HT-29 (cell line): ENCODE measurements at regions not wholly inside any gene's neighbourhood (a gene's known extent, or its start where the extent isn't known, plus 50 kb on each side); places are given as distances from the start of the nearest gene placed in this dataset.
"Not testable (repeated sequence)": the region's sequence is repeated elsewhere in the genome, so short reads cannot be mapped to it uniquely, and the experiment has no call there.

Source experiments
- DNase-seq: peaks from one replicate; pipeline ENCODE4 v3.0.0-alpha.2; 2015; ENCODE audit warnings: low spot score

GRCh38 chr5:101782352-101783103 lies 513.6 kb downstream of the SLCO4C1 start:
- DNase-seq, result peak; percentile 19

- DNase-seq, result no peak
Measured at GRCh38 chr5:101751105-101751504, 545.0 kb downstream of the SLCO4C1 start.

- DNase-seq, result not testable (repeated sequence)
Measured at GRCh38 chr5:101743000-101743399, 553.1 kb downstream of the SLCO4C1 start.

- peak; percentile 26 for DNase-seq
Measured at GRCh38 chr5:101728933-101729332, 567.2 kb downstream of the SLCO4C1 start.

GRCh38 chr5:101721543-101721942 lies 574.5 kb downstream of the SLCO4C1 start:
- no peak for DNase-seq

- no peak for DNase-seq
Measured at GRCh38 chr5:101720033-101720432, 576.1 kb downstream of the SLCO4C1 start.

GRCh38 chr5:101717721-101718120 lies 578.4 kb downstream of the SLCO4C1 start:
- no peak for DNase-seq

- DNase-seq, result no peak
Measured at GRCh38 chr5:101716941-101717340, 579.1 kb downstream of the SLCO4C1 start.

- not testable (repeated sequence) for DNase-seq
Measured at GRCh38 chr5:101715790-101716189, 580.3 kb downstream of the SLCO4C1 start.

- DNase-seq, result no peak
Measured at GRCh38 chr5:101689306-101689705, 606.8 kb downstream of the SLCO4C1 start.

- DNase-seq, result no peak
Measured at GRCh38 chr5:101688156-101688555, 607.9 kb downstream of the SLCO4C1 start.

GRCh38 chr5:101687349-101687985 lies 608.6 kb downstream of the SLCO4C1 start:
- DNase-seq, result no peak

- no peak for DNase-seq
Measured at GRCh38 chr5:101686536-101687157, 609.4 kb downstream of the SLCO4C1 start.

GRCh38 chr5:101679816-101680215 lies 616.3 kb downstream of the SLCO4C1 start:
- no peak for DNase-seq

- peak; percentile 79 for DNase-seq
Measured at GRCh38 chr5:101678481-101679193, 617.4 kb downstream of the SLCO4C1 start.

- no peak for DNase-seq
Measured at GRCh38 chr5:101677961-101678360, 618.1 kb downstream of the SLCO4C1 start.

- no peak for DNase-seq
Measured at GRCh38 chr5:101676646-101677045, 619.4 kb downstream of the SLCO4C1 start.

- DNase-seq, result peak; percentile 34
Measured at GRCh38 chr5:101675510-101676219, 620.4 kb downstream of the SLCO4C1 start.

- no peak for DNase-seq
Measured at GRCh38 chr5:101673120-101673519, 623.0 kb downstream of the SLCO4C1 start.

- no peak for DNase-seq
Measured at GRCh38 chr5:101664071-101664791, 631.9 kb downstream of the SLCO4C1 start.

- DNase-seq, result no peak
Measured at GRCh38 chr5:101663543-101663942, 632.5 kb downstream of the SLCO4C1 start.
